Transverse colon (tissue), 4 donors: ENCODE measurements at regions not wholly inside any gene's neighbourhood (a gene's known extent, or its start where the extent isn't known, plus 50 kb on each side); places are given as distances from the start of the nearest gene placed in this dataset.

Experiments
- DNase-seq: peaks from one replicate; pipeline ENCODE4 v3.0.0-alpha.2; 2019
- H3K27ac ChIP-seq, 4 donors: fragments of 200-600 bp; sonication (generic); 2 replicates each; pipeline ENCODE4 v1.5.1; 2016 to 2018; ENCODE audit warnings: inconsistent platforms in 4 of 4
- H3K27me3 ChIP-seq: fragments of 200-600 bp; sonication (generic); 2 replicates; pipeline ENCODE4 v1.5.1; 2017; ENCODE audit warnings: inconsistent platforms
- H3K36me3 ChIP-seq, 4 donors: fragments of 200-600 bp; sonication (generic); 2 replicates each; pipeline ENCODE4 v1.5.1; 2017 to 2019; ENCODE audit warnings: inconsistent platforms in 4 of 4
- H3K4me1 ChIP-seq, 4 donors: fragments of 200-600 bp; sonication (generic); 2 replicates each; pipeline ENCODE4 v1.5.1; 2017 to 2020; ENCODE audit warnings: inconsistent platforms in 4 of 4
- H3K4me3 ChIP-seq, 4 donors: fragments of 200-600 bp; sonication (generic); 1 replicate in 1 of 4; 2 replicates in 3 of 4; pipeline versions ENCODE4 v1.5.1 to v1.6.1; 2017 to 2019; ENCODE audit warnings: inconsistent platforms in 4 of 4
- H3K9me3 ChIP-seq, 2 donors: fragments of 200-600 bp; sonication (generic); 2 replicates each; pipeline ENCODE4 v1.5.1; 2017 to 2019; ENCODE audit warnings: inconsistent platforms in 2 of 2
- CTCF ChIP-seq, 5 experiments: fragments of 200-600 bp in 3 of 5; fragments of 450-650 bp in 2 of 5; sonication (generic) in 3 of 5; IDR thresholded peaks; 1 replicate in 2 of 5; 2 replicates in 3 of 5; pipeline ENCODE4 v1.5.1; 2016 to 2017; ENCODE audit warnings: antibody characterized with exemption in 5 of 5, inconsistent platforms in 3 of 5, mild to moderate bottlenecking in 2 of 5, moderate library complexity in 1 of 5
- EP300 ChIP-seq: sonication (generic); formaldehyde crosslinking; IDR thresholded peaks from one replicate; pipeline ENCODE4 v1.6.1; 2017; ENCODE audit warnings: antibody characterized with exemption, low read depth
- POLR2A ChIP-seq: fragments of 450-650 bp; IDR thresholded peaks from one replicate; pipeline ENCODE4 v1.6.1; 2016; ENCODE audit warnings: antibody characterized with exemption, mild to moderate bottlenecking, moderate library complexity
- POLR2AphosphoS5 ChIP-seq, 3 donors: sonication (generic); formaldehyde crosslinking; IDR thresholded peaks; one replicate each; pipeline ENCODE4 v1.6.1; 2016; ENCODE audit warnings: antibody characterized with exemption in 3 of 3
- WGBS, 2 donors: methylation state at CpG; one replicate each; pipeline ENCODE4 v1.1.5; 2018; ENCODE audit warnings: low coverage in 1 of 2; 5-methylcytosine and 5-hydroxymethylcytosine counted together
- in situ Hi-C, 4 donors: fragments of 200-750 bp; cut with MboI; loops; one replicate each; pipeline versions ENCODE4 v1.15.0 to v1.15.1; 2017; ENCODE audit warnings: low sequenced_read_pairs in 3 of 4, low pct_ligation_motif_present in 1 of 4, low pct_unique_long_range_greater_than_20kb in 1 of 4
- intact Hi-C: fragments of 100-400 bp; cut with DNase I; formaldehyde crosslinking; loops from one replicate; pipeline ENCODE4 v1.15.1; 2023; ENCODE audit warnings: low total_unique reads

GRCh38 chr5:10133830-10134229 lies 115.9 kb downstream of the ATPSCKMT start:
- DNase-seq = no peak
- 58 to 100% methylated on average over 1 to 2 of the region's 2 CpGs for WGBS, 2 donors
- H3K4me1 ChIP-seq = no peaks in the 10 kb centered on the region
- intact Hi-C loops (loop anchor here (1.0 kb wide), 1 partner anchor 34 kb away; no protein-coding TSS in a partner anchor), in situ Hi-C loops (no loop called here)
- no peaks in the 10 kb centered on the region for H3K9me3 ChIP-seq
- no peak for TF ChIP-seq EP300
- no peaks in the 10 kb centered on the region for H3K36me3 ChIP-seq
- no peaks in the 10 kb centered on the region for H3K27me3 ChIP-seq
- H3K27ac ChIP-seq = no peak overlapping the region
- H3K4me3 ChIP-seq = no peak overlapping the region

- H3K9me3 ChIP-seq = no peaks in the 10 kb centered on the region
- no peaks in the 10 kb centered on the region for H3K4me1 ChIP-seq
- TF ChIP-seq CTCF (IDR thresholded peaks at IDR 0.05) = no peak
- TF ChIP-seq POLR2A = no peak
- no peak for TF ChIP-seq POLR2AphosphoS5 (IDR thresholded peaks at IDR 0.05)
- TF ChIP-seq EP300 = no peak
- 45% methylated on average over 3 of the region's 3 CpGs; no CpG with 5 or more reads in 1 of the 2 donors for WGBS, 2 donors
- no peaks in the 10 kb centered on the region for H3K27me3 ChIP-seq
- no peak for DNase-seq
- H3K4me3 ChIP-seq = no peak overlapping the region
- in situ Hi-C loops = no loop called here
- H3K36me3 ChIP-seq = no peaks in the 10 kb centered on the region
- no peak overlapping the region for H3K27ac ChIP-seq
- intact Hi-C loops = no loop called here
Measured at GRCh38 chr5:10130881-10131280, 118.8 kb downstream of the ATPSCKMT start.

GRCh38 chr5:10126900-10127299 lies 122.8 kb downstream of the ATPSCKMT start:
- no peak for DNase-seq
- H3K9me3 ChIP-seq = no peaks in the 10 kb centered on the region
- no peak overlapping the region for H3K27ac ChIP-seq
- WGBS, 2 donors = 98% methylated on average over 6 of the region's 6 CpGs; no CpG with 5 or more reads in 1 of the 2 donors
- TF ChIP-seq CTCF (IDR thresholded peaks at IDR 0.05) (no peak), EP300 (no peak), POLR2AphosphoS5 (IDR thresholded peaks at IDR 0.05) (no peak), POLR2A (no peak)
- no peaks in the 10 kb centered on the region for H3K36me3 ChIP-seq
- intact Hi-C loops = no loop called here
- in situ Hi-C loops = no loop called here
- no peaks in the 10 kb centered on the region for H3K4me1 ChIP-seq
- no peaks in the 10 kb centered on the region for H3K27me3 ChIP-seq
- no peak overlapping the region for H3K4me3 ChIP-seq

GRCh38 chr5:10125116-10125515 lies 124.6 kb downstream of the ATPSCKMT start:
- intact Hi-C loops = loop anchor here (2.0 kb wide), 1 partner anchor 38 kb away; no protein-coding TSS in a partner anchor
- DNase-seq = no peak
- no peak overlapping the region for H3K4me3 ChIP-seq
- H3K9me3 ChIP-seq = no peaks in the 10 kb centered on the region
- H3K4me1 ChIP-seq = no peaks in the 10 kb centered on the region
- H3K36me3 ChIP-seq = no peaks in the 10 kb centered on the region
- H3K27me3 ChIP-seq = no peaks in the 10 kb centered on the region
- H3K27ac ChIP-seq = no peak overlapping the region
- in situ Hi-C loops = no loop called here
- 86 to 91% methylated on average over 4 to 9 of the region's 9 CpGs for WGBS, 2 donors
- TF ChIP-seq CTCF (IDR thresholded peaks at IDR 0.05) = no peak
- TF ChIP-seq POLR2A = no peak
- TF ChIP-seq EP300 = no peak
- TF ChIP-seq POLR2AphosphoS5 (IDR thresholded peaks at IDR 0.05) = no peak

GRCh38 chr5:10124287-10124686 lies 125.4 kb downstream of the ATPSCKMT start:
- WGBS, 2 donors = 79 to 94% methylated on average over 7 to 9 of the region's 9 CpGs
- H3K9me3 ChIP-seq = no peaks in the 10 kb centered on the region
- DNase-seq = no peak
- TF ChIP-seq EP300 (no peak), POLR2A (no peak)
- no peaks in the 10 kb centered on the region for H3K27me3 ChIP-seq
- no peaks in the 10 kb centered on the region for H3K4me1 ChIP-seq
- intact Hi-C loops (loop anchor here (2.0 kb wide), 1 partner anchor 37 kb away; no protein-coding TSS in a partner anchor), in situ Hi-C loops (no loop called here)
- H3K36me3 ChIP-seq = no peaks in the 10 kb centered on the region
- no peak overlapping the region for H3K27ac ChIP-seq
- H3K4me3 ChIP-seq = no peak overlapping the region
